ENCODE measurements at regions not wholly inside any gene's neighbourhood (a gene's known extent, or its start where the extent isn't known, plus 50 kb on each side); places are given as distances from the start of the nearest gene placed in this dataset.

DNA sequence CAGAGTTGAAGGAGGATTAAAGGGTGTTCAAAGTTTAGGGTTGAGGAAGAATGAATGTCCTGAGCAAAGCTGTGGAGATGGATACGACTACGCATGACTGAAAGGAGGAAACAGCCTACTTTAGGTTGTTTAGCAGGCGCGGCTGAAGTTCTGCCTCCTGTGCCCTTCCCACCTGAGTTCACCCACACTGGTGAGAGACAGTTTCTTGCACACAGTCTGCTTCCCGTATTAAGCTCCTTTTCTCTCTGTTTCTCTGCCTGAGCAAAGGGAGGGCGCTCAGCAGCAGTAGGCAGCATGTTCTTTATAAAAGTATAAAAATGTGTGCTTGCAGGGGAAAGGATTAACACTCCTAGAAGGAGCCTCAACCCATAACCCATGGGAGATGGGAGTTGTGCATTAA lies 224.0 kb upstream of the SMARCA2 start:
- no peak for TF ChIP-seq EP300 (IDR thresholded peaks at IDR 0.05)
- TF ChIP-seq, protein P1, sequence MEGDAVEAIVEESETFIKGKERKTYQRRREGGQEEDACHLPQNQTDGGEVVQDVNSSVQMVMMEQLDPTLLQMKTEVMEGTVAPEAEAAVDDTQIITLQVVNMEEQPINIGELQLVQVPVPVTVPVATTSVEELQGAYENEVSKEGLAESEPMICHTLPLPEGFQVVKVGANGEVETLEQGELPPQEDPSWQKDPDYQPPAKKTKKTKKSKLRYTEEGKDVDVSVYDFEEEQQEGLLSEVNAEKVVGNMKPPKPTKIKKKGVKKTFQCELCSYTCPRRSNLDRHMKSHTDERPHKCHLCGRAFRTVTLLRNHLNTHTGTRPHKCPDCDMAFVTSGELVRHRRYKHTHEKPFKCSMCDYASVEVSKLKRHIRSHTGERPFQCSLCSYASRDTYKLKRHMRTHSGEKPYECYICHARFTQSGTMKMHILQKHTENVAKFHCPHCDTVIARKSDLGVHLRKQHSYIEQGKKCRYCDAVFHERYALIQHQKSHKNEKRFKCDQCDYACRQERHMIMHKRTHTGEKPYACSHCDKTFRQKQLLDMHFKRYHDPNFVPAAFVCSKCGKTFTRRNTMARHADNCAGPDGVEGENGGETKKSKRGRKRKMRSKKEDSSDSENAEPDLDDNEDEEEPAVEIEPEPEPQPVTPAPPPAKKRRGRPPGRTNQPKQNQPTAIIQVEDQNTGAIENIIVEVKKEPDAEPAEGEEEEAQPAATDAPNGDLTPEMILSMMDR (IDR thresholded peaks at IDR 0.05) = no peak
- no peak for TF ChIP-seq POLR2A (IDR thresholded peaks at IDR 0.05)

All from stomach (tissue), 4 donors.